ENCODE measurements at regions not wholly inside any gene's neighbourhood (a gene's known extent, or its start where the extent isn't known, plus 50 kb on each side); places are given as distances from the start of the nearest gene placed in this dataset. TPM values are rescaled to one million over a fixed set of nuclear protein-coding genes. Genes with fewer than 3 reads are reported as not detected.
"Not testable (repeated sequence)": the region's sequence is repeated elsewhere in the genome, so short reads cannot be mapped to it uniquely, and the experiment has no call there.

DNA sequence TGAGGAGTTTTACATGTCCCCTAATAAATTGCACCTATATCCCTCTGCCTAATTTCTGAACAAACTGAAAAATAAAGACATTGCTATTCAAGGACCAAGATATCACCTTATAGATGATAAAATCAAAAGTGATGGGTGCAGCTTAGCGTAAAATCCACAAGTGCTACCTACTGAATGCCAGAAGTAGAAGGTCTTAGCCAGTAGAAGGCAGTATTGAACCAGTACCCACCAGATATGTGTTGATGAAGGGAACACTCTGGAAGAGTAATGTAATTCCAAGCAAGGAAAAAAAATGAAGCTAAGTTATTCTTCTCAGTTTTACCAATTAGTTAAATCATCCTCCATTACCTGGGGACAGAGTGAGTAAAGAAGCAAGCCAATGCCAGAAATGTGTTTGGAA, 516.6 kb upstream of the TGIF2LX start:
- H3K27ac ChIP-seq (ENCODE audit: control insufficient read depth, insufficient read depth); H2AFZ ChIP-seq (ENCODE audit: control insufficient read depth, low read depth, low read length); FAIRE-seq; H3K79me2 ChIP-seq (ENCODE audit: control insufficient read depth, insufficient read depth, low read length); in situ Hi-C loops (cut with MboI); ATAC-seq; intact Hi-C loops (cut with micrococcal nuclease; ENCODE audit: unreplicated experiment); SMC1A ChIA-PET (ENCODE audit: uncharacterized antibody, unreplicated experiment); H3K27me3 ChIP-seq (replicated peaks in 1 of 2; ENCODE audit: control insufficient read depth in 2 of 2, insufficient read depth in 2 of 2, low read length in 1 of 2); CTCF ChIA-PET; DNase-seq (ENCODE audit: low read depth, low spot score); RAD21 ChIA-PET (ENCODE audit: unreplicated experiment); H3K4me1 ChIP-seq (ENCODE audit: control insufficient read depth, insufficient read depth, low read length); BruUV-seq (replicated peaks); H4K20me1 ChIP-seq (ENCODE audit: control insufficient read depth, insufficient read depth); H3K9me3 ChIP-seq (replicated peaks; ENCODE audit: control insufficient read depth, insufficient read depth, low read length); H3K4me3 ChIP-seq; H3K36me3 ChIP-seq (ENCODE audit: control insufficient read depth in 2 of 2, insufficient read depth in 2 of 2, low read length in 1 of 2); H3K9ac ChIP-seq (ENCODE audit: control insufficient read depth, insufficient read depth, low read length); H3K4me2 ChIP-seq (ENCODE audit: control insufficient read depth, insufficient read depth); POLR2A ChIA-PET: not testable (repeated sequence)
- WGBS (ENCODE audit: insufficient coverage, insufficient replicate concordance, low lambda C conversion rate, missing lambda C conversion rate), result 0% methylated on average over 1 of the region's 1 CpG

DNA sequence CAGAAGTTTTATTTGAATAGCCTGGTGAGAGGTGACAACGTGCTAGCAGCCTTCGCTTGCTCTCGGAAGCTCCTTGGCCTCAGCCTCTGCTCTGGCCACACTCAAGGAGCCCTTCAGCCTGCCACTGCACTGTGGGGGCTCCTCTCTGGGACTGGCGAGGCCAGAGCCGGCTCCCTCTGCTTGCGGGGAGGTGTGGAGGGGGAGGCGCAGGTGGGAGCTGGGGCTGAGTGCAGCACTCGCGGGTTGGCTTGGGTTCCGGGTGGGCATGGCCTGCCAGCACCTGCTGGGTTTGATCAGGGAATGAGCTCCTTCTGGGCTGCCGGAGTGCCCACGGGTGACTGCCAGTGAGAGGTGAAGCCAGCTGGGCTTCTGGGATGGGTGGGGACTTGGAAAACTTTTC, 504.8 kb upstream of the TGIF2LX start:
- WGBS (ENCODE audit: insufficient coverage, insufficient replicate concordance, low lambda C conversion rate, missing lambda C conversion rate), result 57% methylated on average over 12 of the region's 12 CpGs
- POLR2A ChIA-PET; H3K79me2 ChIP-seq (ENCODE audit: control insufficient read depth, insufficient read depth, low read length); H3K36me3 ChIP-seq (ENCODE audit: control insufficient read depth in 2 of 2, insufficient read depth in 2 of 2, low read length in 1 of 2); H3K4me3 ChIP-seq; ATAC-seq; DNase-seq (ENCODE audit: low read depth, low spot score); FAIRE-seq; H2AFZ ChIP-seq (ENCODE audit: control insufficient read depth, low read depth, low read length); CTCF ChIA-PET; H3K9me3 ChIP-seq (replicated peaks; ENCODE audit: control insufficient read depth, insufficient read depth, low read length); in situ Hi-C loops (cut with MboI); H3K4me1 ChIP-seq (ENCODE audit: control insufficient read depth, insufficient read depth, low read length); RAD21 ChIA-PET (ENCODE audit: unreplicated experiment); H3K27ac ChIP-seq (ENCODE audit: control insufficient read depth, insufficient read depth); SMC1A ChIA-PET (ENCODE audit: uncharacterized antibody, unreplicated experiment); intact Hi-C loops (cut with micrococcal nuclease; ENCODE audit: unreplicated experiment); BruUV-seq (replicated peaks); H3K27me3 ChIP-seq (replicated peaks in 1 of 2; ENCODE audit: control insufficient read depth in 2 of 2, insufficient read depth in 2 of 2, low read length in 1 of 2); H3K9ac ChIP-seq (ENCODE audit: control insufficient read depth, insufficient read depth, low read length); H3K4me2 ChIP-seq (ENCODE audit: control insufficient read depth, insufficient read depth); H4K20me1 ChIP-seq (ENCODE audit: control insufficient read depth, insufficient read depth): not testable (repeated sequence)

GRCh38 chrX:89432652-89433231, 489.0 kb upstream of the TGIF2LX start:
- H3K9me3 ChIP-seq (replicated peaks; ENCODE audit: control insufficient read depth, insufficient read depth, low read length); H3K27ac ChIP-seq (ENCODE audit: control insufficient read depth, insufficient read depth); H3K27me3 ChIP-seq (replicated peaks in 1 of 2; ENCODE audit: control insufficient read depth in 2 of 2, insufficient read depth in 2 of 2, low read length in 1 of 2); H3K4me1 ChIP-seq (ENCODE audit: control insufficient read depth, insufficient read depth, low read length); H3K36me3 ChIP-seq (ENCODE audit: control insufficient read depth in 2 of 2, insufficient read depth in 2 of 2, low read length in 1 of 2); H3K4me3 ChIP-seq; DNase-seq (ENCODE audit: low read depth, low spot score); RAD21 ChIA-PET (ENCODE audit: unreplicated experiment); FAIRE-seq; ATAC-seq; BruUV-seq (replicated peaks); CTCF ChIA-PET; POLR2A ChIA-PET; H3K79me2 ChIP-seq (ENCODE audit: control insufficient read depth, insufficient read depth, low read length); H4K20me1 ChIP-seq (ENCODE audit: control insufficient read depth, insufficient read depth); intact Hi-C loops (cut with micrococcal nuclease; ENCODE audit: unreplicated experiment); in situ Hi-C loops (cut with MboI); H3K9ac ChIP-seq (ENCODE audit: control insufficient read depth, insufficient read depth, low read length); H3K4me2 ChIP-seq (ENCODE audit: control insufficient read depth, insufficient read depth); H2AFZ ChIP-seq (ENCODE audit: control insufficient read depth, low read depth, low read length); SMC1A ChIA-PET (ENCODE audit: uncharacterized antibody, unreplicated experiment): not testable (repeated sequence)
- 0% methylated on average over 1 of the region's 2 CpGs for WGBS (ENCODE audit: insufficient coverage, insufficient replicate concordance, low lambda C conversion rate, missing lambda C conversion rate)

Small RNA genes lying in the stretch of these regions (small RNA-seq; reads per million reads assigned to genes)
- gene SRIP2, result not detected

All from GM12878 (cell line).